NB4 (cell line): ENCODE measurements at regions not wholly inside any gene's neighbourhood (a gene's known extent, or its start where the extent isn't known, plus 50 kb on each side); places are given as distances from the start of the nearest gene placed in this dataset.

Experiments used
- POLR2A ChIP-seq: IDR thresholded peaks from 2 replicates; pipeline ENCODE4 v1.6.1; 2011; ENCODE audit warnings: mild to moderate bottlenecking; ENCODE audit not compliant: insufficient read length; ENCODE audit errors: extremely low read depth
- TF ChIP-seq, protein P1 (sequence below): IDR thresholded peaks from 2 replicates; pipeline ENCODE4 v1.6.1; 2011; ENCODE audit warnings: low read depth, low read length

DNA sequence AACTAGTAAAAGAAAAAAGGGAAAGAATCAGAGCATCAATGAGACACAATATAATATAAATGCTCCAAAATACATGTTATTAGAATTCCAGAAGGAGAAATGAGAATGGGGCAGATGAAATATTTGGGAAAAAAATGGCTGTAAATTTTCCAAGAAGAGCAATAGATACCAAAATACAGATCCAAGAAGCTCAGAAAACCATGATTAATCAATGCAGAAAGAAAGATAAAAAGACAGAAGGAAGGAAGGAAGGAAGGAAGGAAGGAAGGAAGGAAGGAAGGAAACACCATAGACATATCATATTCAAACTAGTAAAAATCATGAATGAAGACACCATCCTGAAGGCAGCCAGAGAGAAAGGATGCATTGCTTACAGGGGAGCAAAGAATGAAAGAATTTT is 920.9 kb downstream of the EFNA5 start:
- TF ChIP-seq, protein P1, sequence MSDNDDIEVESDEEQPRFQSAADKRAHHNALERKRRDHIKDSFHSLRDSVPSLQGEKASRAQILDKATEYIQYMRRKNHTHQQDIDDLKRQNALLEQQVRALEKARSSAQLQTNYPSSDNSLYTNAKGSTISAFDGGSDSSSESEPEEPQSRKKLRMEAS = no peak
- no peak for TF ChIP-seq POLR2A
